ENCODE measurements at regions not wholly inside any gene's neighbourhood (a gene's known extent, or its start where the extent isn't known, plus 50 kb on each side); places are given as distances from the start of the nearest gene placed in this dataset.
"Not testable (repeated sequence)": the region's sequence is repeated elsewhere in the genome, so short reads cannot be mapped to it uniquely, and the experiment has no call there.

DNA sequence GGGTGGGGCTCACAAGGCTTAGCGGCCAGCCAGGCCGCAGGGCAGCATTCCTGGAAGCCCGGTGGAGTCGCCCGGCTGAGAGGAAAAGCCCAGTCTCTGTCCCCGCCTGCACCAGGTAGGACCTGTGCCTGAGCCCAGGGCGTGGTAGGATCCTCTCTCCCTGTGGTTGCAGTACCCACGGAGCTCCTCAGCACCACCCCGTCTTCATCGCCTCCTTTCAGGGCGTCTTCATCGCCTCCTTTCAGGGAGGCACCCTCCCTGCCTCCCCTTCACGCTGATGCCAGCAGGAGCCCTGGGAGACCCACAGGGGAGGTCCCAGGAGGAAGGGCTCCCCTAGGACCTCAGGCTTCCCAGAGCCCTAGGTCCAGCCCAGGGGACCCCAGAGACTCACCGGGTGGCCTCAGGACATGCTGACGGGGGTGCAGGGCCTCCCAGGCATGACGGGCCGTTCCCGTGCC lies 53.3 kb upstream of the NOTCH1 start:
- TF ChIP-seq CTCF (conservative IDR thresholded peaks at IDR 0.05; ENCODE audit: low read length) (no peak), EZH2phosphoT487 (IDR thresholded peaks at IDR 0.05; ENCODE audit: borderline replicate concordance, low read depth, low read length) (no peak)
- no peak overlapping the region for H3K4me3 ChIP-seq (ENCODE audit: low read depth, low read length, poor library complexity, severe bottlenecking)
- no peaks in the 10 kb centered on the region for H3K9me3 ChIP-seq (ENCODE audit: low read length)
- intact Hi-C loops (cut with micrococcal nuclease; ENCODE audit: unreplicated experiment) = no loop called here
- ChIA-PET CTCF (ENCODE audit: unreplicated experiment) (no interaction called here), POLR2A (no interaction called here)
- H3K9me2 ChIP-seq (ENCODE audit: insufficient read depth, low read length) = no peaks in the 10 kb centered on the region
- no peaks in the 10 kb centered on the region for H3K79me2 ChIP-seq (ENCODE audit: insufficient read depth, low read depth, low read length)
- H4K20me1 ChIP-seq (ENCODE audit: insufficient read depth, low read length) = no peaks in the 10 kb centered on the region
- no peaks in the 10 kb centered on the region for H3K36me3 ChIP-seq (ENCODE audit: insufficient read depth, low read length)
- DNase-seq (ENCODE audit: low spot score) = no peak
- H3K4me2 ChIP-seq (ENCODE audit: low read length) = no peak overlapping the region
- H3K4me1 ChIP-seq (ENCODE audit: insufficient read depth, low read length, poor library complexity, severe bottlenecking) = no peaks in the 10 kb centered on the region
- no TSS peak for BruUV-seq (replicated peaks)
- no peak overlapping the region for H3K27ac ChIP-seq (ENCODE audit: low read depth, low read length, poor library complexity, severe bottlenecking)
- no peak overlapping the region for H2AFZ ChIP-seq (ENCODE audit: low read length)

- intact Hi-C loops (cut with micrococcal nuclease; ENCODE audit: unreplicated experiment); H4K20me1 ChIP-seq (ENCODE audit: insufficient read depth, low read length); DNase-seq (ENCODE audit: low spot score); H3K9me3 ChIP-seq (ENCODE audit: low read length); BruUV-seq (replicated peaks); H2AFZ ChIP-seq (ENCODE audit: low read length); POLR2A ChIA-PET; H3K9me2 ChIP-seq (ENCODE audit: insufficient read depth, low read length); H3K36me3 ChIP-seq (ENCODE audit: insufficient read depth, low read length); H3K4me1 ChIP-seq (ENCODE audit: insufficient read depth, low read length, poor library complexity, severe bottlenecking); H3K79me2 ChIP-seq (ENCODE audit: insufficient read depth, low read depth, low read length); H3K4me3 ChIP-seq (ENCODE audit: low read depth, low read length, poor library complexity, severe bottlenecking); H3K27ac ChIP-seq (ENCODE audit: low read depth, low read length, poor library complexity, severe bottlenecking); CTCF ChIA-PET (ENCODE audit: unreplicated experiment); H3K4me2 ChIP-seq (ENCODE audit: low read length): not testable (repeated sequence)
Measured at GRCh38 chr9:136598390-136599073, 52.7 kb upstream of the NOTCH1 start.

GRCh38 chr9:136597965-136598364 lies 52.1 kb upstream of the NOTCH1 start:
- no peak overlapping the region for H3K27ac ChIP-seq (ENCODE audit: low read depth, low read length, poor library complexity, severe bottlenecking)
- no peak overlapping the region for H3K4me2 ChIP-seq (ENCODE audit: low read length)
- ChIA-PET CTCF (ENCODE audit: unreplicated experiment) (interaction anchor here (0.6 kb wide), 1 partner anchor 109 kb away, joined by 3 read pairs; no protein-coding TSS in a partner anchor), POLR2A (interaction anchor here (0.7 kb wide), 1 partner anchor 155 kb away, joined by 5 read pairs; no protein-coding TSS in a partner anchor)
- no peak overlapping the region for H3K4me3 ChIP-seq (ENCODE audit: low read depth, low read length, poor library complexity, severe bottlenecking)
- no peaks in the 10 kb centered on the region for H3K36me3 ChIP-seq (ENCODE audit: insufficient read depth, low read length)
- BruUV-seq (replicated peaks) = no TSS peak
- H2AFZ ChIP-seq (ENCODE audit: low read length) = no peak overlapping the region
- no peaks in the 10 kb centered on the region for H3K4me1 ChIP-seq (ENCODE audit: insufficient read depth, low read length, poor library complexity, severe bottlenecking)
- H3K79me2 ChIP-seq (ENCODE audit: insufficient read depth, low read depth, low read length) = no peaks in the 10 kb centered on the region
- no peaks in the 10 kb centered on the region for H4K20me1 ChIP-seq (ENCODE audit: insufficient read depth, low read length)
- no peak for DNase-seq (ENCODE audit: low spot score)
- intact Hi-C loops (cut with micrococcal nuclease; ENCODE audit: unreplicated experiment) = no loop called here
- TF ChIP-seq CTCF (conservative IDR thresholded peaks at IDR 0.05; ENCODE audit: low read length) (no peak), EZH2phosphoT487 (IDR thresholded peaks at IDR 0.05; ENCODE audit: borderline replicate concordance, low read depth, low read length) (no peak)
- no peaks in the 10 kb centered on the region for H3K9me2 ChIP-seq (ENCODE audit: insufficient read depth, low read length)
- no peaks in the 10 kb centered on the region for H3K9me3 ChIP-seq (ENCODE audit: low read length)
